GM23338 (cell line): ENCODE measurements at regions not wholly inside any gene's neighbourhood (a gene's known extent, or its start where the extent isn't known, plus 50 kb on each side); places are given as distances from the start of the nearest gene placed in this dataset.

Experiments used
- CREB1 ChIP-seq: fragments of 250-450 bp; sonication (Bioruptor Pico); IDR thresholded peaks from 2 replicates; pipeline ENCODE4 v1.5.0; 2020; ENCODE audit warnings: low read depth, mild to moderate bottlenecking, moderate library complexity
- EZH2phosphoT487 ChIP-seq: fragments of 200-600 bp; sonication (generic); IDR thresholded peaks from one replicate; pipeline ENCODE4 v1.8.1; 2018; ENCODE audit warnings: antibody characterized with exemption; ENCODE audit not compliant: unreplicated experiment
- JUNB ChIP-seq: IDR thresholded peaks from one replicate; pipeline ENCODE4 v1.6.1; 2016; ENCODE audit warnings: antibody characterized with exemption; ENCODE audit not compliant: unreplicated experiment
- ZNF114 ChIP-seq: fragments of 250-450 bp; sonication (Bioruptor Pico); IDR thresholded peaks from 2 replicates; pipeline ENCODE4 v1.5.0; 2020; ENCODE audit warnings: mild to moderate bottlenecking, moderate library complexity
- TF ChIP-seq, protein P1 (sequence below): fragments of 250-450 bp; sonication (Bioruptor Pico); IDR thresholded peaks from 2 replicates; pipeline ENCODE4 v1.5.0; 2020; ENCODE audit warnings: mild to moderate bottlenecking, moderate library complexity
- TF ChIP-seq, protein P2 (sequence below): IDR thresholded peaks from one replicate; pipeline ENCODE4 v1.6.1; 2018; ENCODE audit warnings: antibody characterized with exemption; ENCODE audit not compliant: unreplicated experiment
- TF ChIP-seq, protein P3 (sequence below): IDR thresholded peaks from 2 replicates; pipeline ENCODE4 v1.6.1; 2016; ENCODE audit warnings: antibody characterized with exemption

- TF ChIP-seq, protein P1, sequence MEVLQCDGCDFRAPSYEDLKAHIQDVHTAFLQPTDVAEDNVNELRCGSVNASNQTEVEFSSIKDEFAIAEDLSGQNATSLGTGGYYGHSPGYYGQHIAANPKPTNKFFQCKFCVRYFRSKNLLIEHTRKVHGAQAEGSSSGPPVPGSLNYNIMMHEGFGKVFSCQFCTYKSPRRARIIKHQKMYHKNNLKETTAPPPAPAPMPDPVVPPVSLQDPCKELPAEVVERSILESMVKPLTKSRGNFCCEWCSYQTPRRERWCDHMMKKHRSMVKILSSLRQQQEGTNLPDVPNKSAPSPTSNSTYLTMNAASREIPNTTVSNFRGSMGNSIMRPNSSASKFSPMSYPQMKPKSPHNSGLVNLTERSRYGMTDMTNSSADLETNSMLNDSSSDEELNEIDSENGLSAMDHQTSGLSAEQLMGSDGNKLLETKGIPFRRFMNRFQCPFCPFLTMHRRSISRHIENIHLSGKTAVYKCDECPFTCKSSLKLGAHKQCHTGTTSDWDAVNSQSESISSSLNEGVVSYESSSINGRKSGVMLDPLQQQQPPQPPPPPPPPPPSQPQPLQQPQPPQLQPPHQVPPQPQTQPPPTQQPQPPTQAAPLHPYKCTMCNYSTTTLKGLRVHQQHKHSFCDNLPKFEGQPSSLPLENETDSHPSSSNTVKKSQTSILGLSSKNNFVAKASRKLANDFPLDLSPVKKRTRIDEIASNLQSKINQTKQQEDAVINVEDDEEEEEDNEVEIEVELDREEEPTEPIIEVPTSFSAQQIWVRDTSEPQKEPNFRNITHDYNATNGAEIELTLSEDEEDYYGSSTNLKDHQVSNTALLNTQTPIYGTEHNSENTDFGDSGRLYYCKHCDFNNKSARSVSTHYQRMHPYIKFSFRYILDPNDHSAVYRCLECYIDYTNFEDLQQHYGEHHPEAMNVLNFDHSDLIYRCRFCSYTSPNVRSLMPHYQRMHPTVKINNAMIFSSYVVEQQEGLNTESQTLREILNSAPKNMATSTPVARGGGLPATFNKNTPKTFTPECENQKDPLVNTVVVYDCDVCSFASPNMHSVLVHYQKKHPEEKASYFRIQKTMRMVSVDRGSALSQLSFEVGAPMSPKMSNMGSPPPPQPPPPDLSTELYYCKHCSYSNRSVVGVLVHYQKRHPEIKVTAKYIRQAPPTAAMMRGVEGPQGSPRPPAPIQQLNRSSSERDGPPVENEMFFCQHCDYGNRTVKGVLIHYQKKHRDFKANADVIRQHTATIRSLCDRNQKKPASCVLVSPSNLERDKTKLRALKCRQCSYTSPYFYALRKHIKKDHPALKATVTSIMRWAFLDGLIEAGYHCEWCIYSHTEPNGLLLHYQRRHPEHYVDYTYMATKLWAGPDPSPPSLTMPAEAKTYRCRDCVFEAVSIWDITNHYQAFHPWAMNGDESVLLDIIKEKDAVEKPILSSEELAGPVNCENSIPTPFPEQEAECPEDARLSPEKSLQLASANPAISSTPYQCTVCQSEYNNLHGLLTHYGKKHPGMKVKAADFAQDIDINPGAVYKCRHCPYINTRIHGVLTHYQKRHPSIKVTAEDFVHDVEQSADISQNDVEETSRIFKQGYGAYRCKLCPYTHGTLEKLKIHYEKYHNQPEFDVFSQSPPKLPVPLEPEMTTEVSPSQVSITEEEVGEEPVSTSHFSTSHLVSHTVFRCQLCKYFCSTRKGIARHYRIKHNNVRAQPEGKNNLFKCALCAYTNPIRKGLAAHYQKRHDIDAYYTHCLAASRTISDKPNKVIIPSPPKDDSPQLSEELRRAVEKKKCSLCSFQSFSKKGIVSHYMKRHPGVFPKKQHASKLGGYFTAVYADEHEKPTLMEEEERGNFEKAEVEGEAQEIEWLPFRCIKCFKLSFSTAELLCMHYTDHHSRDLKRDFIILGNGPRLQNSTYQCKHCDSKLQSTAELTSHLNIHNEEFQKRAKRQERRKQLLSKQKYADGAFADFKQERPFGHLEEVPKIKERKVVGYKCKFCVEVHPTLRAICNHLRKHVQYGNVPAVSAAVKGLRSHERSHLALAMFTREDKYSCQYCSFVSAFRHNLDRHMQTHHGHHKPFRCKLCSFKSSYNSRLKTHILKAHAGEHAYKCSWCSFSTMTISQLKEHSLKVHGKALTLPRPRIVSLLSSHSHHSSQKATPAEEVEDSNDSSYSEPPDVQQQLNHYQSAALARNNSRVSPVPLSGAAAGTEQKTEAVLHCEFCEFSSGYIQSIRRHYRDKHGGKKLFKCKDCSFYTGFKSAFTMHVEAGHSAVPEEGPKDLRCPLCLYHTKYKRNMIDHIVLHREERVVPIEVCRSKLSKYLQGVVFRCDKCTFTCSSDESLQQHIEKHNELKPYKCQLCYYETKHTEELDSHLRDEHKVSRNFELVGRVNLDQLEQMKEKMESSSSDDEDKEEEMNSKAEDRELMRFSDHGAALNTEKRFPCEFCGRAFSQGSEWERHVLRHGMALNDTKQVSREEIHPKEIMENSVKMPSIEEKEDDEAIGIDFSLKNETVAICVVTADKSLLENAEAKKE (CRISPR knock-in tag), result no peak
- TF ChIP-seq, protein P2, sequence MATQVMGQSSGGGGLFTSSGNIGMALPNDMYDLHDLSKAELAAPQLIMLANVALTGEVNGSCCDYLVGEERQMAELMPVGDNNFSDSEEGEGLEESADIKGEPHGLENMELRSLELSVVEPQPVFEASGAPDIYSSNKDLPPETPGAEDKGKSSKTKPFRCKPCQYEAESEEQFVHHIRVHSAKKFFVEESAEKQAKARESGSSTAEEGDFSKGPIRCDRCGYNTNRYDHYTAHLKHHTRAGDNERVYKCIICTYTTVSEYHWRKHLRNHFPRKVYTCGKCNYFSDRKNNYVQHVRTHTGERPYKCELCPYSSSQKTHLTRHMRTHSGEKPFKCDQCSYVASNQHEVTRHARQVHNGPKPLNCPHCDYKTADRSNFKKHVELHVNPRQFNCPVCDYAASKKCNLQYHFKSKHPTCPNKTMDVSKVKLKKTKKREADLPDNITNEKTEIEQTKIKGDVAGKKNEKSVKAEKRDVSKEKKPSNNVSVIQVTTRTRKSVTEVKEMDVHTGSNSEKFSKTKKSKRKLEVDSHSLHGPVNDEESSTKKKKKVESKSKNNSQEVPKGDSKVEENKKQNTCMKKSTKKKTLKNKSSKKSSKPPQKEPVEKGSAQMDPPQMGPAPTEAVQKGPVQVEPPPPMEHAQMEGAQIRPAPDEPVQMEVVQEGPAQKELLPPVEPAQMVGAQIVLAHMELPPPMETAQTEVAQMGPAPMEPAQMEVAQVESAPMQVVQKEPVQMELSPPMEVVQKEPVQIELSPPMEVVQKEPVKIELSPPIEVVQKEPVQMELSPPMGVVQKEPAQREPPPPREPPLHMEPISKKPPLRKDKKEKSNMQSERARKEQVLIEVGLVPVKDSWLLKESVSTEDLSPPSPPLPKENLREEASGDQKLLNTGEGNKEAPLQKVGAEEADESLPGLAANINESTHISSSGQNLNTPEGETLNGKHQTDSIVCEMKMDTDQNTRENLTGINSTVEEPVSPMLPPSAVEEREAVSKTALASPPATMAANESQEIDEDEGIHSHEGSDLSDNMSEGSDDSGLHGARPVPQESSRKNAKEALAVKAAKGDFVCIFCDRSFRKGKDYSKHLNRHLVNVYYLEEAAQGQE, result no peak
- no peak for TF ChIP-seq ZNF114 (CRISPR knock-in tag)
- TF ChIP-seq, protein P3, sequence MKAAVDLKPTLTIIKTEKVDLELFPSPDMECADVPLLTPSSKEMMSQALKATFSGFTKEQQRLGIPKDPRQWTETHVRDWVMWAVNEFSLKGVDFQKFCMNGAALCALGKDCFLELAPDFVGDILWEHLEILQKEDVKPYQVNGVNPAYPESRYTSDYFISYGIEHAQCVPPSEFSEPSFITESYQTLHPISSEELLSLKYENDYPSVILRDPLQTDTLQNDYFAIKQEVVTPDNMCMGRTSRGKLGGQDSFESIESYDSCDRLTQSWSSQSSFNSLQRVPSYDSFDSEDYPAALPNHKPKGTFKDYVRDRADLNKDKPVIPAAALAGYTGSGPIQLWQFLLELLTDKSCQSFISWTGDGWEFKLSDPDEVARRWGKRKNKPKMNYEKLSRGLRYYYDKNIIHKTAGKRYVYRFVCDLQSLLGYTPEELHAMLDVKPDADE, result no peak
- TF ChIP-seq JUNB, result no peak
- no peak for TF ChIP-seq CREB1 (CRISPR knock-in tag)
- no peak for TF ChIP-seq EZH2phosphoT487
Observed at GRCh38 chr10:33087152-33087551, 129.1 kb upstream of the ITGB1 start (continued).
